ENCODE measurements at regions not wholly inside any gene's neighbourhood (a gene's known extent, or its start where the extent isn't known, plus 50 kb on each side); places are given as distances from the start of the nearest gene placed in this dataset.
A peak's percentile ranks its signal among the peaks of the same experiment; 100 is the strongest.

GRCh38 chr9:107713470-107713869 is 223.9 kb upstream of the KLF4 start:
- Mint-ChIP-seq H3K4me1 (no peaks in the 10 kb centered on the region), H3K27ac (no peak overlapping the region), H3K9me3 (peaks cover 0 to 3% (median 3%) of the 10 kb centered on the region in 3 donors), H3K27me3 (peaks cover 9% of the 10 kb centered on the region), H3K36me3 (no peaks in the 10 kb centered on the region), H3K4me3 (no peak overlapping the region)

DNA sequence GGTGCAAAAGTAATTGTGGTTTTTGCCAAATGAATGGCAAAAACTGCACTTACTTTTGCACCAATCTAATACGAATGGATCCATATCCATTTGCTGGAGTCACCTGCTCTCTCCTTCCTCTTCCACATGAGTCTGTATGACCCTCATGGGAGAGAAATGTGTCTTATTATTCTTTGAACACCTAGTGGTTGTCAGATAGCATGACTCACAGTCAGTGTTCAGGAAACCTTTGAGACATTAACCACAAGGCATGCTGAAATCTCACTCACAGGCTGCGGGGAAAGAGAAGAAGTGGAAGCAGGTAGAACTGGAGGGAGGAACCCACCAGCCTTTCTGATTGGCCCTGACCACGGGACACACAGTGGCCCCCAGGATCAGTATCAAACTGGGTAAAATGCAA is 222.8 kb upstream of the KLF4 start:
- Mint-ChIP-seq H3K4me3 (no peak overlapping the region), H3K9me3 (peaks cover 0 to 3% (median 2%) of the 10 kb centered on the region in 3 donors), H3K4me1 (no peaks in the 10 kb centered on the region), H3K27me3 (peaks cover 9% of the 10 kb centered on the region), H3K27ac (no peak overlapping the region), H3K36me3 (no peaks in the 10 kb centered on the region)

DNA sequence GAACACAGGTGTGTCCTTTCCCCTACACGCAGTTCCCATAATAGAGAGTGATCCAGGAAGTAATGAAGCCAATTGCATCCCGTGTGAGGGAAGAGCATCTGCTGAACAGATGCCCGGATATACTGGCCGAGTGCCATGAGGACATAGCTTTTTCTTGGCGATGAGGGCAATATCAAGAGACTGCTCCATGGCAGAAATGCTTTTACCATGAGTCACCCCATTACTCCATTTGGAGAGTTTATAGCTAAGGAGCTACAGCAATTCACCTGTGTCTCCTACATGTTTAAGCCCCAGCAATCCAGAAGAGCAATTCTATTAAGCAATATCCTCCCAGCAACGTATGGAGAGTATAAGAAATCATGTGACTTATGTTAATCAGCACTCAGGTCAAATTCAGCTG is 222.0 kb upstream of the KLF4 start:
- Mint-ChIP-seq H3K4me3 (no peak overlapping the region), H3K27me3 (peaks cover 9% of the 10 kb centered on the region), H3K9me3 (peaks cover 0 to 3% (median 0%) of the 10 kb centered on the region in 3 donors), H3K36me3 (no peaks in the 10 kb centered on the region), H3K27ac (no peak overlapping the region), H3K4me1 (no peaks in the 10 kb centered on the region)

DNA sequence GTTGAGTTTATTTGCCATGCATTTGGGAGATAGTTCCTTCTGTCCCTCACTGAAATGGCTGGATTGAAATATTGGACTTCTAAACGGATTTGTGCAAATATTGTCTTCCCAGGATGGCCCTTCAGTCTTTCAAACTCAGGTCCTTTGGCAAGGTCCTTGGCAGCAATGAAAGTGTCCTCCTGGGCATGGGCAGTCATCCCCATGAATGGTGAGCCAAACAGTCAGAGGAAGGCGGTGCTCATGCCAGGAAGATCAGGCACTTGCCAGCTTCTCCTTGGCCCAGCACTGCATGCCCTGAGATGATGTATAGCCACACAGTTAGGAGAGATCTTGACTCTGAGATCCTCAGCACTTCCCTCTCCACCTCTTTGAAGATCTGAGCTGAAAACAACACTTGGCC is 221.4 kb upstream of the KLF4 start:
- Mint-ChIP-seq H3K27ac (no peak overlapping the region), H3K4me1 (no peaks in the 10 kb centered on the region), H3K36me3 (no peaks in the 10 kb centered on the region), H3K27me3 (peaks cover 9% of the 10 kb centered on the region), H3K9me3 (peaks cover 0 to 3% (median 0%) of the 10 kb centered on the region in 3 donors), H3K4me3 (no peak overlapping the region)

DNA sequence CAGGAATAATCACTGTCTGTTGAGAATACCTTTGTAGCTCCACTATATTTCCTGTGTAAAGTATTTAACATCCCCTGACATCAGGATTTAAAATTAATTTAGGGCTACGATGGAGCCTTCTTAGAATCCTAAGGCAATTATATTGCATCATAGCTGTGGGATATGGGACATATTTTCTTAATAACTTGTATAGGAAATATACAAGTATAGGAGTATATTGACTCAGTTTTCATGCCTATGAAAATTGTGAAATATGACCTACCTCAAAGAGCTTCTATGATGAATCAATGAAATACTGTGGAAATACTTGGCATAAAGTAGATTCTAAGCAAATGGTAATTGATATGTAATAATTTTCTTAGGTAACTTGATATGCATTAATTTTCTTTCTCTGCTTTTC is 221.0 kb upstream of the KLF4 start:
- Mint-ChIP-seq H3K36me3 (no peaks in the 10 kb centered on the region), H3K4me1 (no peaks in the 10 kb centered on the region), H3K9me3 (peaks cover 0 to 3% (median 0%) of the 10 kb centered on the region in 3 donors), H3K27me3 (peaks cover 9% of the 10 kb centered on the region), H3K4me3 (no peak overlapping the region), H3K27ac (no peak overlapping the region)

DNA sequence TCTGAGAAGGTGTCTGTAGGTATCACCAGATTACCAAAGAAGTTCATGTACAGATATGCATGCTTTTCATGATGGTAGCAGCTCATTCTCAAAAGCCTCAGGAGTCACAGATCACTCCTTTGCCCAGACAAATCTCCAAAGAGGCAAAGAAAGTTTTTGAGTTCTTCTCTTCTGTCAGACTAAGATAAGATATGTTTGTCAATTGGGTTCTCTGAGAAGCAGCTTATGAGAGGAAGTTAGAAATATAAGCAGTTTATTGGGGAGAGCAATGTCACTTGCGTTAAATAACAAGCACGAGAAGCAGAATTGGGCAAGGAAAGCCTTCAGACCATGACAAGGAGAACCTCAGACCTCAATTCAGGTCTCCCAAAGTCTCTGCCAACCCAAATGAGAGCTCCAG is 219.2 kb upstream of the KLF4 start:
- H3K9me3 Mint-ChIP-seq: peaks cover 0 to 3% (median 0%) of the 10 kb centered on the region in 3 donors
- H3K4me3 Mint-ChIP-seq: no peak overlapping the region
- H3K27me3 Mint-ChIP-seq: peaks cover 9% of the 10 kb centered on the region
- no peaks in the 10 kb centered on the region for H3K4me1 Mint-ChIP-seq
- no peaks in the 10 kb centered on the region for H3K36me3 Mint-ChIP-seq
- no peak overlapping the region for H3K27ac Mint-ChIP-seq

- H3K27me3 Mint-ChIP-seq: peaks cover 5% of the 10 kb centered on the region
- H3K4me3 Mint-ChIP-seq: no peak overlapping the region
- H3K27ac Mint-ChIP-seq: no peak overlapping the region
- peaks cover 0 to 5% (median 0%) of the 10 kb centered on the region in 3 donors for H3K9me3 Mint-ChIP-seq
- H3K36me3 Mint-ChIP-seq: no peaks in the 10 kb centered on the region
- H3K4me1 Mint-ChIP-seq: peaks cover 0 to 2% (median 0%) of the 10 kb centered on the region in 3 donors
Observed at GRCh38 chr9:107707915-107708441, 218.4 kb upstream of the KLF4 start.

DNA sequence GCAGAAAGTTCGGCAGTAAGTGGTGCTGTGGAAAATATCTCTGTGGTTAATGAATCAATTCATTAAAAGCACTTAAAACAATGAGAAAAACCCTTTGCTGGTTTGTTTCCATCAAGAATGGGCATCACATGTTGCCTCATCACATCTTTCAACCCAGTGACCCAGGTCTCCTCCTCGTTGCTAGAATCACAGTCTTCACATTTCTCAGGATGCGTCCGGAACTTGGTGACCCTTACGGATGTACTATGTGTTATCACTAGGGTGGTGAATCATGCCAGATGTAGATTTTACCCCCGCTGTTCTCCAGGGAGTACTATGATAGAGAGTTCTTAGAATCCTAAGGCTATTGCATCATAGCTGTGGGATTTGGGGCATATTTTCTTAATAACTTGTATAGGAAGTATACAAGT is 217.9 kb upstream of the KLF4 start:
- Mint-ChIP-seq H3K36me3 (no peaks in the 10 kb centered on the region), H3K27me3 (peaks cover 5% of the 10 kb centered on the region), H3K4me1 (peaks cover 0 to 2% (median 0%) of the 10 kb centered on the region in 3 donors), H3K4me3 (no peak overlapping the region), H3K9me3 (peaks cover 0 to 6% (median 0%) of the 10 kb centered on the region in 3 donors), H3K27ac (no peak overlapping the region)

DNA sequence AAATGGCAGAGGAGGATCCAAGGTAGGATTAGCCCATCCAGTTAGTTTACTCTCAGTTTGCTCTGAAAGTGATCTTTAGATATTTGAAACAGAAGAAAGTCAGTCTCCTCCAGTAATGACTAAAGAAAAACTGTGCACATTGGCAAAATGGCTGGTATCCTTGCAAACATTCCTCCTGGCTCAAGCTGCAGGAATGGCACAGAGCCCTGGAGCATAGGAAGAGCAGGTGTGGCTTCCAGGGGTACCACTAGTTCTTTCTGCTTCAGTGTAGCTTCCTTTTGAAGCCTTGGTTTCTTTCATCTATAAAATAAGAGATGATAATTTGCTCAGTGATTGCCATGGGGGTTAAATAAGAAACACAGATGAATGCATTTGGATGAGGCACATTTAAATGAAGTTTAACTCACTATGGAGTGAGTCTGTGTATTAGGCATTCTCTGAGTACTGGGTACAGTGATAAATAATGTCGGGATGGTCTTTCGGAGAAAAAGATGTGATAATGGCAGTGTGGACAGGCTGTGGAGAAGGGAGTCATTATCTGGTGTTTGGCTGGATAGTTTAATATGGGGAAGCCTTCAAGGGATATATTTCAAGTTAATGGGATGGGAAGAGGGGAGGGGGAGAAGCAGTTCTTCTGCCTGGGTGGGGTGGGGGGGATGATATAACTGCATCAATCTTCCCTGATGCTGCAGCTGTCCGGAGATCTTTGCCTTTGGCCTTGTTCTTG is 217.3 kb upstream of the KLF4 start:
- H3K9me3 Mint-ChIP-seq: peaks cover 0 to 6% (median 2%) of the 10 kb centered on the region in 3 donors
- no peak overlapping the region for H3K27ac Mint-ChIP-seq
- peaks cover 0 to 2% (median 0%) of the 10 kb centered on the region in 3 donors for H3K4me1 Mint-ChIP-seq
- H3K36me3 Mint-ChIP-seq: no peaks in the 10 kb centered on the region
- H3K27me3 Mint-ChIP-seq: peaks cover 3% of the 10 kb centered on the region
- no peak overlapping the region for H3K4me3 Mint-ChIP-seq

GRCh38 chr9:107705521-107705920 is 216.0 kb upstream of the KLF4 start:
- H3K4me3 Mint-ChIP-seq: no peak overlapping the region
- no peak overlapping the region for H3K27ac Mint-ChIP-seq
- peaks cover 2% of the 10 kb centered on the region for H3K27me3 Mint-ChIP-seq
- H3K4me1 Mint-ChIP-seq: peaks cover 0 to 2% (median 0%) of the 10 kb centered on the region in 3 donors
- H3K36me3 Mint-ChIP-seq: no peaks in the 10 kb centered on the region
- peaks cover 0 to 6% (median 2%) of the 10 kb centered on the region in 3 donors for H3K9me3 Mint-ChIP-seq

DNA sequence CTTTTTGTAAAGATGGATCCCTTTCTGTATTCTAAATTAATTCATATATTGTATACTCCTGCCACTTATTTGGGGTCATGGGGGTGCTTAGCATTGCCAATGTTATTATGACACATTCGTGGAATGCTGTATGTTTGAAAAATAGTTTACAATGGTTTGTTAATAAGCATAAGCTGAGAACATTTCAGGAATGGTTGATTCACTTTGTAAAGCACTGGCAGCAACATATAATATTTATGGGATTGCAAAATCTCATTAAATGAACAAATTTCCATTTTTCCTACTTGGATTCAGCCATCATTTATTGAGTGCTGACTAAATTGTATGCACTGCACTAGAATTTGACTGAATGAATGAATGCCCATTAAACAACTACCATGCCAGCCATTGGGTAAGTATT is 215.2 kb upstream of the KLF4 start:
- H3K9me3 Mint-ChIP-seq: peaks cover 0 to 6% (median 2%) of the 10 kb centered on the region in 3 donors
- no peak overlapping the region for H3K4me3 Mint-ChIP-seq
- peaks cover 0 to 2% (median 0%) of the 10 kb centered on the region in 3 donors for H3K4me1 Mint-ChIP-seq
- peaks cover 2% of the 10 kb centered on the region for H3K27me3 Mint-ChIP-seq
- no peaks in the 10 kb centered on the region for H3K36me3 Mint-ChIP-seq
- H3K27ac Mint-ChIP-seq: no peak overlapping the region

- Mint-ChIP-seq H3K27ac (peak overlapping the region in 1 of 3 donors; percentile 2), H3K4me3 (no peak overlapping the region), H3K27me3 (peaks cover 2% of the 10 kb centered on the region), H3K4me1 (peaks cover 0 to 2% (median 0%) of the 10 kb centered on the region in 3 donors), H3K9me3 (peaks cover 0 to 6% (median 2%) of the 10 kb centered on the region in 3 donors), H3K36me3 (no peaks in the 10 kb centered on the region)
Observed at GRCh38 chr9:107703651-107704050, 214.1 kb upstream of the KLF4 start.

DNA sequence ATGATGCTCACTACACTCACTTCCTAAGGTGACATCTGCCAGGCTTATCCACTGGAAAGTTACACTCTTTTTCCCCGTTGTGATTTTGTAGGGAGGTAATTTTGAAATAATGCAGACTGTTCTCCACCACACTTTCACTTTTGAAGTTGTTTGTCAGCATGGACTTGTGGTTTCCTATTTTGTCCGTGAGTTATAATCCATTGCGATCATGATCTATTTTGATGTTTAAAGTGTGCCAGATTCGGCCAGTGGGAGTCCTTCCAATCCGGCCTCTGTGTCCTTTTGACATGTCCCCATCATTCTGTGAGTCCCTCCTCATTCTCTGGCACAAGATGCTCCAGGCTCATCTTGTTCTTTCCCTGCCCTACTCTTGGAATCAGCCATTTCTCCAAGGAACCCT is 211.3 kb upstream of the KLF4 start:
- Mint-ChIP-seq H3K36me3 (no peaks in the 10 kb centered on the region), H3K27me3 (peaks cover 2% of the 10 kb centered on the region), H3K4me3 (no peak overlapping the region), H3K9me3 (peaks cover 0 to 9% (median 5%) of the 10 kb centered on the region in 3 donors), H3K27ac (no peak overlapping the region), H3K4me1 (peaks cover 0 to 2% (median 0%) of the 10 kb centered on the region in 3 donors)

- Mint-ChIP-seq H3K4me3 (no peak overlapping the region), H3K4me1 (peaks cover 0 to 3% (median 0%) of the 10 kb centered on the region in 3 donors), H3K27ac (no peak overlapping the region), H3K9me3 (peaks cover 0 to 9% (median 5%) of the 10 kb centered on the region in 3 donors), H3K27me3 (peaks cover 2% of the 10 kb centered on the region), H3K36me3 (no peaks in the 10 kb centered on the region)
Observed at GRCh38 chr9:107699231-107699630, 209.7 kb upstream of the KLF4 start.

DNA sequence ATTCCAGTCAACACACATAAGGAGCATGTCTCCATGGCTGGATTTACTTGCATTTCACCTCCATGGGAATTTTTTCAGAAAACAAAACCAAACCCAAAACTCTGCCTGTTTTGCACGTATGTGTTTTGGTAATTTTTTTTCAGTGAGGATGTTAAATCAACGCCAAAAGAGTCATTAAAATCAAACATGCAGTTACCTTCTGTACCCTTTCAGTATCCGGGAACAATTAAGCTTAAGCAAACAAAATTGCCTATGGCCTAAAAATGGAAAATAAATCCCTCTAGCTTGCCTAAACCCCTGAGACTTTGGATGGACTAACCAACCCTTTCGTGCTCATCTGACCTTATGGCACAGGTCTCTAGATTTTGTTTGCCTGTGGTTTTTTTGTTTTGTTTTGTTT is 209.2 kb upstream of the KLF4 start:
- H3K4me3 Mint-ChIP-seq: no peak overlapping the region
- H3K9me3 Mint-ChIP-seq: peaks cover 0 to 9% (median 5%) of the 10 kb centered on the region in 3 donors
- peaks cover 0 to 3% (median 0%) of the 10 kb centered on the region in 3 donors for H3K4me1 Mint-ChIP-seq
- no peaks in the 10 kb centered on the region for H3K36me3 Mint-ChIP-seq
- H3K27ac Mint-ChIP-seq: no peak overlapping the region
- H3K27me3 Mint-ChIP-seq: peaks cover 2% of the 10 kb centered on the region

- Mint-ChIP-seq H3K27me3 (peaks cover 2% of the 10 kb centered on the region), H3K27ac (no peak overlapping the region), H3K9me3 (peaks cover 0 to 3% (median 3%) of the 10 kb centered on the region in 3 donors), H3K4me1 (peaks cover 0 to 2% (median 0%) of the 10 kb centered on the region in 3 donors), H3K4me3 (no peak overlapping the region), H3K36me3 (no peaks in the 10 kb centered on the region)
Observed at GRCh38 chr9:107696302-107696701, 206.7 kb upstream of the KLF4 start.

All from IgD-negative memory B cell (primary cell).